KMS-11 (cell line): ENCODE measurements at regions not wholly inside any gene's neighbourhood (a gene's known extent, or its start where the extent isn't known, plus 50 kb on each side); places are given as distances from the start of the nearest gene placed in this dataset.

Source experiments
- H2AFZ ChIP-seq: fragments of 200-600 bp; sonication (generic); 2 replicates; pipeline ENCODE4 v1.6.1; 2016; ENCODE audit warnings: antibody characterized with exemption, mixed run types, low read depth
- H3K27ac ChIP-seq: fragments of 200-600 bp; sonication (generic); 2 replicates; pipeline ENCODE4 v1.6.1; 2016; ENCODE audit warnings: mild to moderate bottlenecking, mixed run types
- H3K27me3 ChIP-seq: fragments of 200-600 bp; sonication (generic); 2 replicates; pipeline ENCODE4 v1.6.1; 2017; ENCODE audit warnings: mild to moderate bottlenecking, low read depth, mixed run types, moderate library complexity; ENCODE audit not compliant: insufficient read depth
- H3K36me3 ChIP-seq: fragments of 200-600 bp; sonication (generic); 2 replicates; pipeline ENCODE4 v1.6.1; 2017; ENCODE audit warnings: mild to moderate bottlenecking, mixed run types; ENCODE audit not compliant: insufficient read depth
- H3K4me1 ChIP-seq: fragments of 200-600 bp; sonication (generic); 2 replicates; pipeline ENCODE4 v1.6.1; 2016; ENCODE audit warnings: mild to moderate bottlenecking, low read depth, mixed run types; ENCODE audit not compliant: poor library complexity, severe bottlenecking
- H3K4me2 ChIP-seq: fragments of 200-600 bp; sonication (generic); 2 replicates; pipeline ENCODE4 v1.7.0; 2016; ENCODE audit warnings: mild to moderate bottlenecking, mixed run types
- H3K4me3 ChIP-seq: fragments of 200-600 bp; sonication (generic); IDR thresholded peaks from 2 replicates; pipeline ENCODE4 v1.6.1; 2017; ENCODE audit warnings: low read depth, low read length, mixed read lengths; ENCODE audit not compliant: insufficient read depth
- H3K79me2 ChIP-seq: fragments of 200-600 bp; sonication (generic); 2 replicates; pipeline ENCODE4 v1.6.1; 2016; ENCODE audit warnings: low read depth, mixed run types; ENCODE audit not compliant: insufficient read depth
- H3K9ac ChIP-seq: fragments of 200-600 bp; sonication (generic); 2 replicates; pipeline ENCODE4 v1.6.1; 2016; ENCODE audit warnings: mild to moderate bottlenecking, mixed run types
- H4K20me1 ChIP-seq: fragments of 200-600 bp; sonication (generic); 2 replicates; pipeline ENCODE4 v1.6.1; 2016; ENCODE audit warnings: mild to moderate bottlenecking, mixed run types; ENCODE audit not compliant: insufficient read depth
- TF ChIP-seq, protein P1 (sequence below): fragments of 200-600 bp; sonication (generic); conservative IDR thresholded peaks from 2 replicates; pipeline ENCODE4 v1.6.1; 2017; ENCODE audit warnings: low read depth, mild to moderate bottlenecking, antibody characterized with exemption, low read length, moderate library complexity, mixed read lengths

DNA sequence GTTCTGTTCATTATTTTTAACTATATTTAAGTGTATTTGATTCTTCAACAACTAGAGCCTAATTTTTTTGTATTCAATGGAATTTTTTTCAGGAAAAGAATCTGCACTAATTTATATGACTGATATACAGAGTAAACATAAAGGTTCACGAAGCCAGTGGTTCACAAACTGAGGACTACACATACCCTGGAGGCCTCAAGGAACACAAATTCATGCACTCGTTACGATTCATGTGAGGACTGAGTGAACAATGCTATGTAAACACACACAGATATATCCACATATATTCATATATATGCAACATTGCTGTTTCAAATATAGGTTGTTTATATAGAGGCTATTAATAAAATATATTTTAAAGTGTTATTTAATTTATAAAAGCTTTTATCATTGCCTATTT, 137.8 kb downstream of the PHLDA1 start:
- no peak overlapping the region for H3K4me2 ChIP-seq
- TF ChIP-seq, protein P1, sequence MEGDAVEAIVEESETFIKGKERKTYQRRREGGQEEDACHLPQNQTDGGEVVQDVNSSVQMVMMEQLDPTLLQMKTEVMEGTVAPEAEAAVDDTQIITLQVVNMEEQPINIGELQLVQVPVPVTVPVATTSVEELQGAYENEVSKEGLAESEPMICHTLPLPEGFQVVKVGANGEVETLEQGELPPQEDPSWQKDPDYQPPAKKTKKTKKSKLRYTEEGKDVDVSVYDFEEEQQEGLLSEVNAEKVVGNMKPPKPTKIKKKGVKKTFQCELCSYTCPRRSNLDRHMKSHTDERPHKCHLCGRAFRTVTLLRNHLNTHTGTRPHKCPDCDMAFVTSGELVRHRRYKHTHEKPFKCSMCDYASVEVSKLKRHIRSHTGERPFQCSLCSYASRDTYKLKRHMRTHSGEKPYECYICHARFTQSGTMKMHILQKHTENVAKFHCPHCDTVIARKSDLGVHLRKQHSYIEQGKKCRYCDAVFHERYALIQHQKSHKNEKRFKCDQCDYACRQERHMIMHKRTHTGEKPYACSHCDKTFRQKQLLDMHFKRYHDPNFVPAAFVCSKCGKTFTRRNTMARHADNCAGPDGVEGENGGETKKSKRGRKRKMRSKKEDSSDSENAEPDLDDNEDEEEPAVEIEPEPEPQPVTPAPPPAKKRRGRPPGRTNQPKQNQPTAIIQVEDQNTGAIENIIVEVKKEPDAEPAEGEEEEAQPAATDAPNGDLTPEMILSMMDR, result no peak
- no peak overlapping the region for H3K27ac ChIP-seq
- H4K20me1 ChIP-seq, result no peaks in the 10 kb centered on the region
- no peak overlapping the region for H2AFZ ChIP-seq
- no peaks in the 10 kb centered on the region for H3K79me2 ChIP-seq
- no peaks in the 10 kb centered on the region for H3K36me3 ChIP-seq
- H3K27me3 ChIP-seq, result no peaks in the 10 kb centered on the region
- no peak overlapping the region for H3K9ac ChIP-seq
- no peak overlapping the region for H3K4me3 ChIP-seq
- H3K4me1 ChIP-seq, result no peaks in the 10 kb centered on the region

DNA sequence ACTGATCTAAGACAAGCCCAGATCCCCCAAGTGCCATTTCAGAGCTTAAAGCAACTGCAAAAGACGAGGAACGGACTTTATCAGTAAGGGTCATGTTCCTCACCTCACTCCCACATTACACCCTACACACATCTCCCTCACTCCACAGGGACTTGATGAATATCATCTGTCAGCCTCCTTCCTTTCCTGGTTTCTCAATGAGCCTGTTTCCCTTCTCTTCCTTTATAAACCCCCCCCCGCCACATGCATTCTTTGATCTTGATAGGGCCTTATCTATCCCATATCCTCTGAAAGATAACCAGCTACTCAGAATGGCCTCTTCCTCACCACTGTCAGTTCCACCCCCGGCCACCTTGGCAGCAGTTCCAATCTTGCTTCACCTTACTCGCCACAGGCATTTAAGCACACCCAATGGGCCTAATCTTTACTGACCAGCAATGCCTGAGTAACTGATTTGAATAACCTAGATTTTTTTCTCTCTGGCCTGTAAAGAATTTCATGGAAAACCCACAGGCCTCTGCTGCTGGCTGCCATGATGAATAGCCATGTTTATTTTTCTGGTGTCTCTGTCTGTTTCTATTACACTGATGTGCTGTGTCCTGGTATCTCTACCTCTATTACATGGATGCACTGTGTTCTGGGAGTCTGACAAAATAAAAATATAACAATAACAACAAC, 138.7 kb downstream of the PHLDA1 start:
- Histone ChIP-seq H3K9ac (no peak overlapping the region), H3K27me3 (no peaks in the 10 kb centered on the region)

DNA sequence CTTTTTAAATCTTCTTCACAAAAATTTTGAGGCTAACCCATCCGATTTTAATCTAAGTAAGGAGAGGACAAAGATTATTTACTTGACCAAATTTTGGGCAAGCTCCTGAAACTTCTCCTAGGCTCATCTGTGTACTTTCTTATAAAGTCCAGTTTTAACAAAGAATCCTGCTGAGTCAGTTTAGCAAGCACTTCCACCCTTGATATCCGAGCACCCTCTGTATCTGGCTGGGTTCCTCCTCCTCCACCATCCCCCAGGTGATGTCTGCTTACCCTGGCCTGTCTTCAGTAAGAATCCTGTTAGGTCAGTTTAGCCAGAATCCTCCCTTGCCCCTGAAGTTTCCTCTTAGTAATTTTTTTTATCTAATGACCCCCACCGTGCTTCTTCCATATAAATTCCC, 140.5 kb downstream of the PHLDA1 start:
- Histone ChIP-seq H3K4me2 (no peak overlapping the region), H3K27ac (no peak overlapping the region), H3K9ac (no peak overlapping the region), H3K36me3 (no peaks in the 10 kb centered on the region), H3K27me3 (no peaks in the 10 kb centered on the region), H3K4me1 (no peaks in the 10 kb centered on the region), H4K20me1 (no peaks in the 10 kb centered on the region), H2AFZ (no peak overlapping the region), H3K4me3 (no peak overlapping the region), H3K79me2 (no peaks in the 10 kb centered on the region)
- TF ChIP-seq, protein P1, result no peak

More for the DNA sequence above, 138.7 kb downstream of the PHLDA1 start:
- no peaks in the 10 kb centered on the region for H3K36me3 ChIP-seq
- no peaks in the 10 kb centered on the region for H4K20me1 ChIP-seq
- TF ChIP-seq, protein P1, result no peak
- H3K4me2 ChIP-seq, result no peak overlapping the region
- no peaks in the 10 kb centered on the region for H3K79me2 ChIP-seq
- H3K4me3 ChIP-seq, result no peak overlapping the region
- H2AFZ ChIP-seq, result no peak overlapping the region
- H3K4me1 ChIP-seq, result no peaks in the 10 kb centered on the region
- no peak overlapping the region for H3K27ac ChIP-seq

DNA sequence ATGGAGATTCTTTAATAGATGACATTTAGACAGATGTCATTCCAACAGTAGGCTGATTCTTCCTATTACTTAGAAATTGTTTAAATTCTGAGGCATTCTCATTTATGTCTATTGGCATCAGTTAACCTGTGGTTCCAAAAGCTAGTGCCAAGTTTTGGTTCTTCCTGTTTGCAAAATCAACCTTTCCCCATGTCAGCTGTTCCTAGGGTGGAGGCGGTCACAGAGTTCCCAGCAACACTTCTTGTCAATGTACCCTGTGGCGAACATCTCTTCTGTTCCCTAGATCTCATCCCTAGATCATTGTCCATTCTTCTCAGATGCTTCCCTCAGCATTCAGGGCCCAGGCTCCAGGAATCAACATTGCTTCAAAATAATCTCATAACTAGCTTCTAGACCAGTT, 140.9 kb downstream of the PHLDA1 start:
- no peak overlapping the region for H3K9ac ChIP-seq
- no peak overlapping the region for H3K27ac ChIP-seq
- no peaks in the 10 kb centered on the region for H3K79me2 ChIP-seq
- no peaks in the 10 kb centered on the region for H3K4me1 ChIP-seq
- no peaks in the 10 kb centered on the region for H4K20me1 ChIP-seq
- H3K4me3 ChIP-seq, result no peak overlapping the region
- no peaks in the 10 kb centered on the region for H3K27me3 ChIP-seq
- H2AFZ ChIP-seq, result no peak overlapping the region
- no peaks in the 10 kb centered on the region for H3K36me3 ChIP-seq
- no peak overlapping the region for H3K4me2 ChIP-seq
- TF ChIP-seq, protein P1, result no peak
